HL-60 (cell line): ENCODE measurements at regions not wholly inside any gene's neighbourhood (a gene's known extent, or its start where the extent isn't known, plus 50 kb on each side); places are given as distances from the start of the nearest gene placed in this dataset.

Source experiments
- DNase-seq, 2 experiments: peaks; one replicate each; pipeline ENCODE4 v3.0.0-alpha.2; 2010 to 2020; ENCODE audit warnings: low read depth in 1 of 2, low spot score in 1 of 2
- H3K27ac ChIP-seq: fragments of 250-450 bp; sonication (Bioruptor Pico); replicated peaks from 2 replicates; pipeline ENCODE4 v1.5.1; 2020; ENCODE audit warnings: mild to moderate bottlenecking, moderate library complexity
- H3K27me3 ChIP-seq: fragments of 250-450 bp; sonication (Bioruptor Pico); 2 replicates; pipeline ENCODE4 v1.5.1; 2021; ENCODE audit warnings: mild to moderate bottlenecking, moderate library complexity; ENCODE audit not compliant: insufficient read depth, poor library complexity, severe bottlenecking
- H3K4me3 ChIP-seq: replicated peaks from 2 replicates; pipeline ENCODE4 v1.5.1; 2011; ENCODE audit warnings: mild to moderate bottlenecking, control low read depth, low read length; ENCODE audit not compliant: insufficient read depth
- GABPA ChIP-seq: IDR thresholded peaks from 2 replicates; pipeline ENCODE4 v1.6.1; 2012; ENCODE audit warnings: low read depth
- POLR2AphosphoS5 ChIP-seq: IDR thresholded peaks from 2 replicates; pipeline ENCODE4 v1.6.1; 2012; ENCODE audit warnings: low read depth
- REST ChIP-seq: IDR thresholded peaks from 2 replicates; pipeline ENCODE4 v1.6.1; 2012; ENCODE audit warnings: low read depth; ENCODE audit not compliant: insufficient replicate concordance
- SPI1 ChIP-seq: IDR thresholded peaks from 2 replicates; pipeline ENCODE4 v1.6.1; 2012; ENCODE audit warnings: low read depth, mild to moderate bottlenecking, borderline replicate concordance
- TF ChIP-seq, protein P1 (sequence below): IDR thresholded peaks from one replicate; pipeline ENCODE4 v1.5.1; 2011; ENCODE audit warnings: low read length, control low read depth, inconsistent platforms; ENCODE audit not compliant: insufficient read depth

DNA sequence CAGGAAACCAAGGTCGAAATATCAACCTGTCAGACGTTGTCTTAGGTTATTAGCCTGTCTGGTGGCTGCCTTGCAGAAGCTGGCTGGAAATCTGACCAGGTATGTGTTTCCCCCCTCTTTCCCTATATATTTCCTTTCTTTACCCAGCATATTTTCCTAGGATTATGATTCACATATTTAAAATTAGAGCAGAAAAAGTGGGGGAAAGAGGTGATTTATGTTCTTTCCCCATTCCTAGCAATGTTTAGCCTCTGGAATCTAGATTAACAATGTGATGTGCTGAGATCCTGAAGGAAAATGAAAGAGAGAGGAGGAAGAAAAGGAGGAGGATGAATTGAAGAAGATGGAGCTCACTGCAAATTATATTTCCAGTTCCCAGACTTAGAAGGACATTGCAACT is 421.4 kb upstream of the AUTS2 start:
- TF ChIP-seq REST (no peak), POLR2AphosphoS5 (no peak), GABPA (no peak), SPI1 (no peak)
- TF ChIP-seq, protein P1, sequence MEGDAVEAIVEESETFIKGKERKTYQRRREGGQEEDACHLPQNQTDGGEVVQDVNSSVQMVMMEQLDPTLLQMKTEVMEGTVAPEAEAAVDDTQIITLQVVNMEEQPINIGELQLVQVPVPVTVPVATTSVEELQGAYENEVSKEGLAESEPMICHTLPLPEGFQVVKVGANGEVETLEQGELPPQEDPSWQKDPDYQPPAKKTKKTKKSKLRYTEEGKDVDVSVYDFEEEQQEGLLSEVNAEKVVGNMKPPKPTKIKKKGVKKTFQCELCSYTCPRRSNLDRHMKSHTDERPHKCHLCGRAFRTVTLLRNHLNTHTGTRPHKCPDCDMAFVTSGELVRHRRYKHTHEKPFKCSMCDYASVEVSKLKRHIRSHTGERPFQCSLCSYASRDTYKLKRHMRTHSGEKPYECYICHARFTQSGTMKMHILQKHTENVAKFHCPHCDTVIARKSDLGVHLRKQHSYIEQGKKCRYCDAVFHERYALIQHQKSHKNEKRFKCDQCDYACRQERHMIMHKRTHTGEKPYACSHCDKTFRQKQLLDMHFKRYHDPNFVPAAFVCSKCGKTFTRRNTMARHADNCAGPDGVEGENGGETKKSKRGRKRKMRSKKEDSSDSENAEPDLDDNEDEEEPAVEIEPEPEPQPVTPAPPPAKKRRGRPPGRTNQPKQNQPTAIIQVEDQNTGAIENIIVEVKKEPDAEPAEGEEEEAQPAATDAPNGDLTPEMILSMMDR, result no peak
- no peak for DNase-seq
- no peaks in the 10 kb centered on the region for H3K27me3 ChIP-seq

GRCh38 chr7:69177461-69177861 is 420.8 kb upstream of the AUTS2 start:
- no peaks in the 10 kb centered on the region for H3K27me3 ChIP-seq
- DNase-seq, result no peak
- no peak overlapping the region for H3K27ac ChIP-seq
- H3K4me3 ChIP-seq, result no peak overlapping the region
- TF ChIP-seq GABPA, result no peak
- TF ChIP-seq, protein P1, result no peak
- TF ChIP-seq POLR2AphosphoS5, result no peak
- TF ChIP-seq SPI1, result no peak
- no peak for TF ChIP-seq REST

More for the DNA sequence above, 421.4 kb upstream of the AUTS2 start:
- H3K4me3 ChIP-seq, result no peak overlapping the region
- no peak overlapping the region for H3K27ac ChIP-seq

- Histone ChIP-seq H3K4me3 (no peak overlapping the region), H3K27ac (no peak overlapping the region), H3K27me3 (no peaks in the 10 kb centered on the region)
- no peak for DNase-seq
- no peak for TF ChIP-seq POLR2AphosphoS5
- no peak for TF ChIP-seq SPI1
- no peak for TF ChIP-seq REST
- TF ChIP-seq GABPA, result no peak
- TF ChIP-seq, protein P1, result no peak
These were observed 420.3 kb upstream of the AUTS2 start for GRCh38 chr7:69177941-69178494.
